GM12875 (cell line): ENCODE measurements at regions not wholly inside any gene's neighbourhood (a gene's known extent, or its start where the extent isn't known, plus 50 kb on each side); places are given as distances from the start of the nearest gene placed in this dataset.

Experiments used
- H3K4me3 ChIP-seq: one replicate; pipeline ENCODE4 v1.5.1; 2011; ENCODE audit warnings: low read depth, low read length, control low read depth
- TF ChIP-seq, protein P1 (sequence below): IDR thresholded peaks from 2 replicates; pipeline ENCODE4 v1.5.1; 2011; ENCODE audit warnings: low read depth, mild to moderate bottlenecking, control low read depth, inconsistent platforms, low read length, moderate library complexity, borderline replicate concordance; ENCODE audit not compliant: insufficient read depth

DNA sequence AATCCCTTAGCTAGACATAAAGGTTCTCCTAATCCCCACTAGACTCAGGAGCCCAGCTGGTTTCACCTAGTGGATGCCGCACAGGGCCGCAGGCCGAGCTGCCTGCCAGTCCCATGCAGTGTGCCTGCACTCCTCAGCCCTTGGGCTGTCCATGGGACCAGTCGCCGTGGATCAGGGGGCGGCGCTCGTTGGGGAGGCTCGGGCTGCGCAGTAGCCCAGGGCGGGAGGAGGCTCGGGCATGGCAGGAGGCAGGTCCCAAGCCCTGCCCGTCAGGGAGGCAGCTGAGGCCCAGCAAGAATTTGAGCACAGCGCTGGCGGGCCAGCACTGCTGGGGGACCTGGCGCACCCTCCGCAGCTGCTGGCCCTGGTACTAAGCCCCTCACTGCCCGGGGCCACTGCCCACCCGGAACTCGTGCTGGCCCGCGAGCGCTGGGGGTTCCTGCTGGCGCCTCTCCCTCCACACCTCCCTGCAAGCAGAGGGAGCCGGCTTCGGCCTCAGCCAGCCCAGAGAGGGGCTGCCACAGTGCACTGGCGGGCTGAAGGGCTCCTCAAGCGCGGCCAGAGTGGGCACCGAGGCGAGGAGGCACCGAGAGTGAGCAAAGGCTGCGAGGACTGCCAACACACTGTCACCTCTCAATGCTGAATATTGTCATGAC, 307.8 kb downstream of the C6orf118 start:
- H3K4me3 ChIP-seq = no peak overlapping the region
- TF ChIP-seq, protein P1, sequence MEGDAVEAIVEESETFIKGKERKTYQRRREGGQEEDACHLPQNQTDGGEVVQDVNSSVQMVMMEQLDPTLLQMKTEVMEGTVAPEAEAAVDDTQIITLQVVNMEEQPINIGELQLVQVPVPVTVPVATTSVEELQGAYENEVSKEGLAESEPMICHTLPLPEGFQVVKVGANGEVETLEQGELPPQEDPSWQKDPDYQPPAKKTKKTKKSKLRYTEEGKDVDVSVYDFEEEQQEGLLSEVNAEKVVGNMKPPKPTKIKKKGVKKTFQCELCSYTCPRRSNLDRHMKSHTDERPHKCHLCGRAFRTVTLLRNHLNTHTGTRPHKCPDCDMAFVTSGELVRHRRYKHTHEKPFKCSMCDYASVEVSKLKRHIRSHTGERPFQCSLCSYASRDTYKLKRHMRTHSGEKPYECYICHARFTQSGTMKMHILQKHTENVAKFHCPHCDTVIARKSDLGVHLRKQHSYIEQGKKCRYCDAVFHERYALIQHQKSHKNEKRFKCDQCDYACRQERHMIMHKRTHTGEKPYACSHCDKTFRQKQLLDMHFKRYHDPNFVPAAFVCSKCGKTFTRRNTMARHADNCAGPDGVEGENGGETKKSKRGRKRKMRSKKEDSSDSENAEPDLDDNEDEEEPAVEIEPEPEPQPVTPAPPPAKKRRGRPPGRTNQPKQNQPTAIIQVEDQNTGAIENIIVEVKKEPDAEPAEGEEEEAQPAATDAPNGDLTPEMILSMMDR = no peak

DNA sequence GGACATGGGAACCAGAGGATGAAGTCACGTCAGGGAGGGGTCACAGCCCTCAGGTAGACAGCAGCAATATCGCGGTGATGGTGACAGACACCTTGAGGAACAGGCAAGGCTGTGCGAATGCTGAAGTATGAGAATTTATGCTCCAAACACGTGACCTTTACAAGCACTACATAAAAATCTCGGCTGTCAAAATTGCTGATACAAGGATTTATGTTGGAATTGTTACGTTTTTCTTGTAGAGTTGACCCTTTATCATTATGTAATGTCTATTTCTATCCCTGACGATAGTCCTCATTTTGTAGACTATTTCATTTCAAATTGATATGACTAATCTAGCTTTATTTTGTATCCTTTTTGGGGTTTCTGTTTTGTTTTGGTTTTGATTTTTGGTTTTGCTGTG, 311.1 kb downstream of the C6orf118 start:
- H3K4me3 ChIP-seq = no peak overlapping the region
- TF ChIP-seq, protein P1 = no peak

DNA sequence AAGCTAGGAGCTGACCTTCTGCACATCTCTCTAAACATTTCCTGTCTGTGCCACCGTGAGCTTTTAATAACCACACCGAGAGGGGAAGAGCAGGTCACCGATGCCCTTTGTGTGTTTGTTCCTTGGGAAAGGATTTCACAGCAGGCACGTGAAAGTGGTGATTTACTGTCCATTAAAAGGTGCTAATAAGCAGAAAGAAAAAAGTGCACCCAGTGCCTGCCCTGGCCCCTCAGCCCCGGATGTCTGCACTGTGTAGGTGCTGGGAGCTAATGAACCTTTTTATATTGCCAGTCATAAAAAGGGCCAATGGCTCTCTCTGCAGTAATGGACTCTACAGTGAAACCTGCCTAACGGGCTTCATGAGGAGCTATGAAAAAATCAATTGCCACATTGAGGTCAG, 312.6 kb downstream of the C6orf118 start:
- H3K4me3 ChIP-seq = no peak overlapping the region
- TF ChIP-seq, protein P1 = no peak

DNA sequence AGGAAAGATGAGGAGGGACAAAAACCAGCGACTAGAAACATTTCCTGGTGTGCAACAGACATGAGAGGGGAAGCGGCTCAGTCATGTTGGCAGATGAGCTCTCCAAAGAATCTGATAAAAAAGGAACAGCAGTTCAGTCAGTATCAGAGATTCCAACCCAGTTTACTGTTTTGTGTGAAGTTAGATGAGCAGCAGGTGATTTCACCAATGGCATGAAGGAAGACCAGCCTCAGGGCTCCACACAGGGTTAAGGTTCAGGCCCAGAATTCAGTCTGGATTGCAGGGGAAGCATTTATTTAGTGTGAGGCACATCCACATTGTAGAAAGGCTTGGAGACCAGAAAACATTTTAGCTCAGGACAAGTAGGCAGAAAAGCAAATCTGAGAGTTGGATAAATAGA, 317.8 kb downstream of the C6orf118 start:
- TF ChIP-seq, protein P1 = no peak
- H3K4me3 ChIP-seq = no peak overlapping the region

DNA sequence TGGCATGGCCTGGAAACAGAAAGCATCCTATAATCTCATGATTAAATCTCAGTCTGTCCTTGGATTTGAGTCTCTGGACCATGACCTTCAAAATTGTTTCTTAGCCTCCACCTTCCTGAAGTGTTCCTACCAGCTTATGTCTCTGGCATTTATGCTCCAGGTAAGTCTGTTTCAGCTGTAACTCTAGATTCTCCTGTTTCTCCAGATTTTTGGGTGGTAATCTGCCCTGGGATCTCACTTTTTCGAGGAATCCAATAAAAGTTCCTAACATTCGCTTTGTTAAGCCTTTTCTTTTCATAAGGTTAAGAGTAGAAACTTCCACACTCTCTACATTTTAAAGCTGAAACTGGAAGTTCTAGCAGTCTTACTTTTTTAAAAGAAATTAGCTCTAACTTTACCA, 318.5 kb downstream of the C6orf118 start:
- TF ChIP-seq, protein P1 = no peak
- H3K4me3 ChIP-seq = no peak overlapping the region

DNA sequence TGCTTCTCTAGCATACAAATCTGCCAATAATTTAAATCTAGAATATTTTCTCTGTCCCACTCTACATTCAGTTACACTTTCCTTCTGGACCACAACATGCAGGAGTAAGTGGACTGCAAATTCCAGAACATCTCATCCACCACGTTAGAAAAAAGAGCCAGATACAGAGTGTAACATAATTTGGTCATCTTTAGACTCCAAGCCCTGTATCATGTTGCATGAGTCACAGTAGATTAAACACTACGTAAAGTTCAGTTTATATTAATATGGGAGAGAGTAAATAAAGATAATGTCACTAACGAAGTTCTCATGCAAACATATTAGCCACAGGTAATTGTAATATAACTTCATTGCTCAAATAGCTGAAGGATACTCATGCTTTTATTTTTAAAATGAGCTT, 327.0 kb downstream of the C6orf118 start:
- TF ChIP-seq, protein P1 = no peak
- H3K4me3 ChIP-seq = no peak overlapping the region

DNA sequence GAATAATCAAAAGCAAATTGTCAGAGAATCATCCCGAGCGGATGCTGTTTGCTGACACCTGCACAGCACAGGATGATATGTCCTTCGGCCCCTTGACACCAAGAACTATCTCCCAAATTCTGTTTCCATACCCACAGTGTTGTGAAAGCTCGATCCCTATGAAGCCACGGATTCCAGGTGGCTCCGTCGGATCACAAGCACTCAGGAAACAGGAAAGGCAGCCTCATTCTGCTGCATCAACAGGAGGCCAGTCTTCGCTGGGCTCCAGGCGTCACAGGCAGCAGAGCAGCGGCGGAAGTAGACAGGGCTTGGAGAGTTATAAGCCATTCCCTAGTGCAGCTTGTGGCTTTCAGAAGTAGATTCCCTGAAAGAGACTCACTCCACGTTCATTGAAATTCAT, 342.3 kb downstream of the C6orf118 start:
- TF ChIP-seq, protein P1 = no peak
- no peak overlapping the region for H3K4me3 ChIP-seq
